GM12864 (cell line): ENCODE measurements at regions not wholly inside any gene's neighbourhood (a gene's known extent, or its start where the extent isn't known, plus 50 kb on each side); places are given as distances from the start of the nearest gene placed in this dataset.

Experiments
- DNase-seq: peaks from one replicate; pipeline ENCODE4 v3.0.0-alpha.2; 2011; ENCODE audit warnings: low read depth
- H3K4me3 ChIP-seq: 2 replicates; pipeline ENCODE4 v1.5.1; 2011; ENCODE audit warnings: mild to moderate bottlenecking, low read depth, low read length, control low read depth
- CTCF ChIP-seq: IDR thresholded peaks from 2 replicates; pipeline ENCODE4 v1.5.1; 2011; ENCODE audit warnings: low read depth, mild to moderate bottlenecking, moderate library complexity, low read length, control low read depth, inconsistent platforms; ENCODE audit errors: missing control alignments

- DNase-seq, result no peak
- no peak overlapping the region for H3K4me3 ChIP-seq
- TF ChIP-seq CTCF, result no peak
These were observed 653.3 kb downstream of the ARAP2 start for GRCh38 chr4:35591035-35591434.

- H3K4me3 ChIP-seq, result no peak overlapping the region
- no peak for DNase-seq
- TF ChIP-seq CTCF, result no peak
These were observed 640.1 kb downstream of the ARAP2 start for GRCh38 chr4:35604252-35604651.

- no peak for DNase-seq
- no peak overlapping the region for H3K4me3 ChIP-seq
- no peak for TF ChIP-seq CTCF
These were observed 639.6 kb downstream of the ARAP2 start for GRCh38 chr4:35604724-35605123.

GRCh38 chr4:35608205-35608604, 636.1 kb downstream of the ARAP2 start:
- TF ChIP-seq CTCF, result no peak
- H3K4me3 ChIP-seq, result no peak overlapping the region
- DNase-seq, result no peak

- no peak overlapping the region for H3K4me3 ChIP-seq
- TF ChIP-seq CTCF, result no peak
- no peak for DNase-seq
These were observed 630.2 kb downstream of the ARAP2 start for GRCh38 chr4:35614120-35614519.

- H3K4me3 ChIP-seq, result no peak overlapping the region
- no peak for TF ChIP-seq CTCF
- no peak for DNase-seq
These were observed 604.4 kb downstream of the ARAP2 start for GRCh38 chr4:35639929-35640328.

GRCh38 chr4:35643661-35644060, 600.7 kb downstream of the ARAP2 start:
- no peak for DNase-seq
- H3K4me3 ChIP-seq, result no peak overlapping the region
- no peak for TF ChIP-seq CTCF
